ENCODE measurements at regions not wholly inside any gene's neighbourhood (a gene's known extent, or its start where the extent isn't known, plus 50 kb on each side); places are given as distances from the start of the nearest gene placed in this dataset.

DNA sequence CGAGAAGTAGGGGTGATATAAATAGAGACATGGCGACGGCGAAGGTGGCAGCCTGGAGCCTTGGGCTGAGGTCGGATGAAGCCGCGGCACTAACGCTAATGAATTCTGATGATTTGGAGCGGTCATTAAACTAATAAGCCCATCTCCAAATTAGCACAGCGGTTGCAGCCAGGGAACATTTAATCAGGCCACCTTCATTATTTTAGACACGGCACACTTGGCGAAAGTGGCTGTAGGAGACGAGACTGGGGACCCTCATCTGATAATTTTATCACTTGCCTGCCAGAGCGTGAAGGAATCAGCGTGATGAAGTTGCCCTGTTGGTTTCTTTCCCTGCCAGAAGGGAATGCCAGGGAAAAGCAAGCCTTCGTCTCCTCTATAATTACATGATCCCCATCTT is 664.3 kb upstream of the TBX3 start:
- TF ChIP-seq BHLHE40 (IDR thresholded peaks at IDR 0.05; ENCODE audit: borderline replicate concordance) (no peak), SUZ12 (IDR thresholded peaks at IDR 0.05) (no peak), ARNT (IDR thresholded peaks at IDR 0.05) (no peak), SP1 (IDR thresholded peaks at IDR 0.05) (no peak)
